Upper lobe of right lung (tissue), 1 donor: ENCODE measurements at regions not wholly inside any gene's neighbourhood (a gene's known extent, or its start where the extent isn't known, plus 50 kb on each side); places are given as distances from the start of the nearest gene placed in this dataset.

ENCODE experiments used
- ATAC-seq: fragments of 200-7000 bp; cut with Tn5 transposase; one replicate; pipeline ENCODE4 v1.9.1; 2020; ENCODE audit warnings: mild to moderate bottlenecking, moderate library complexity
- DNase-seq: peaks from one replicate; pipeline ENCODE4 v3.0.0-alpha.2; 2020
- H3K27ac ChIP-seq: fragments of 200-600 bp; one replicate; pipeline ENCODE4 v1.8.0; 2022
- H3K27me3 ChIP-seq: fragments of 200-600 bp; one replicate; pipeline ENCODE4 v1.8.0; 2022; ENCODE audit warnings: mild to moderate bottlenecking
- H3K36me3 ChIP-seq: fragments of 200-600 bp; one replicate; pipeline ENCODE4 v1.8.0; 2022
- H3K4me1 ChIP-seq: fragments of 200-600 bp; one replicate; pipeline ENCODE4 v1.8.0; 2022
- H3K4me3 ChIP-seq: fragments of 200-600 bp; one replicate; pipeline ENCODE4 v1.8.0; 2022; ENCODE audit warnings: mild to moderate bottlenecking
- H3K9me3 ChIP-seq: fragments of 200-600 bp; one replicate; pipeline ENCODE4 v1.8.0; 2022
- intact Hi-C: fragments of 100-400 bp; cut with DNase I; formaldehyde crosslinking; loops from one replicate; pipeline ENCODE4 v1.11.0; 2022
- TF ChIP-seq, protein P1 (sequence below): fragments of 200-600 bp; IDR thresholded peaks from one replicate; pipeline ENCODE4 v1.8.0; 2022; ENCODE audit warnings: antibody characterized with exemption
- donor health status: DM: no; HTN: yes; CAD: no; lungs with severe emphysema.

DNA sequence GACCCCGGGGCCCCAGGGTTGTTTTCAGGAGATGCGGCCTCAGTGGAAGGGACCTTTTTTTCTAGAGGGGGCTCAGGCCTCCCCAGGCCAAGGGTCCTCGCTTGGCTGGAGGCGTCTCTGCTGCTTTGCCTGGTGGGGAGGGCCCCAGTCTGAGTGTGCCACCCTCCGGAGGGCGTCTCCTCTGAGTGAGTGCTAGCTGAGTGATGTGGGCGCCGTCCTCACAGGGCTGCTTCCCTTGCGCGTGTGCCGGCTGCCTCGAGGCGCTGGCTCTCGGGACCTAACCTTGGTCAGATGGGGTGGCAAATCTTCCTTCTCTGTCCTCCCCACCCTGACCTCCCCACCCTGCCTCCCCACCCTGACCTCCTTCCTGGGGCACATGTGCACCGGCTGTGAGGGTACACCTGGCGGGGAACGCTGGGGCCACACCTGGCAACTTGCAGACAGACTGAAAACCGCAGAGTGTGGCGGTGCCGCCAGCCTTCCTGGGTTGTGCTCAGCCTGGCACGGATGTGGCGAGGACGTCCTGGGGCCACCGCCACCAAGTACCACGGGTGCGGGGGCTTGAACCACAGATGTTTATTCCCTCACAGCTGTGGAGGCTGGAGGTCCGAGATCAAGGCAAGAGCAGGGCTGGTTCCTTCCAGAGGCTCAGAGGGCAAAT, 93.0 kb upstream of the TTC34 start:
- no peaks in the 10 kb centered on the region for H3K4me1 ChIP-seq
- H3K9me3 ChIP-seq = no peaks in the 10 kb centered on the region
- DNase-seq (no peak), ATAC-seq (no peak)
- no peak overlapping the region for H3K4me3 ChIP-seq
- peaks cover 11% of the 10 kb centered on the region for H3K27me3 ChIP-seq
- no peak overlapping the region for H3K27ac ChIP-seq
- no peaks in the 10 kb centered on the region for H3K36me3 ChIP-seq
- intact Hi-C loops = no loop called here
- TF ChIP-seq, protein P1, sequence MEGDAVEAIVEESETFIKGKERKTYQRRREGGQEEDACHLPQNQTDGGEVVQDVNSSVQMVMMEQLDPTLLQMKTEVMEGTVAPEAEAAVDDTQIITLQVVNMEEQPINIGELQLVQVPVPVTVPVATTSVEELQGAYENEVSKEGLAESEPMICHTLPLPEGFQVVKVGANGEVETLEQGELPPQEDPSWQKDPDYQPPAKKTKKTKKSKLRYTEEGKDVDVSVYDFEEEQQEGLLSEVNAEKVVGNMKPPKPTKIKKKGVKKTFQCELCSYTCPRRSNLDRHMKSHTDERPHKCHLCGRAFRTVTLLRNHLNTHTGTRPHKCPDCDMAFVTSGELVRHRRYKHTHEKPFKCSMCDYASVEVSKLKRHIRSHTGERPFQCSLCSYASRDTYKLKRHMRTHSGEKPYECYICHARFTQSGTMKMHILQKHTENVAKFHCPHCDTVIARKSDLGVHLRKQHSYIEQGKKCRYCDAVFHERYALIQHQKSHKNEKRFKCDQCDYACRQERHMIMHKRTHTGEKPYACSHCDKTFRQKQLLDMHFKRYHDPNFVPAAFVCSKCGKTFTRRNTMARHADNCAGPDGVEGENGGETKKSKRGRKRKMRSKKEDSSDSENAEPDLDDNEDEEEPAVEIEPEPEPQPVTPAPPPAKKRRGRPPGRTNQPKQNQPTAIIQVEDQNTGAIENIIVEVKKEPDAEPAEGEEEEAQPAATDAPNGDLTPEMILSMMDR = no peak

- no peak overlapping the region for H3K27ac ChIP-seq
- ATAC-seq (no peak), DNase-seq (no peak)
- no peaks in the 10 kb centered on the region for H3K27me3 ChIP-seq
- no peak overlapping the region for H3K4me3 ChIP-seq
- TF ChIP-seq, protein P1 = no peak
- intact Hi-C loops = no loop called here
- no peaks in the 10 kb centered on the region for H3K4me1 ChIP-seq
- no peaks in the 10 kb centered on the region for H3K36me3 ChIP-seq
- H3K9me3 ChIP-seq = no peaks in the 10 kb centered on the region
Observed at GRCh38 chr1:2896824-2897223, 95.3 kb upstream of the TTC34 start.

DNA sequence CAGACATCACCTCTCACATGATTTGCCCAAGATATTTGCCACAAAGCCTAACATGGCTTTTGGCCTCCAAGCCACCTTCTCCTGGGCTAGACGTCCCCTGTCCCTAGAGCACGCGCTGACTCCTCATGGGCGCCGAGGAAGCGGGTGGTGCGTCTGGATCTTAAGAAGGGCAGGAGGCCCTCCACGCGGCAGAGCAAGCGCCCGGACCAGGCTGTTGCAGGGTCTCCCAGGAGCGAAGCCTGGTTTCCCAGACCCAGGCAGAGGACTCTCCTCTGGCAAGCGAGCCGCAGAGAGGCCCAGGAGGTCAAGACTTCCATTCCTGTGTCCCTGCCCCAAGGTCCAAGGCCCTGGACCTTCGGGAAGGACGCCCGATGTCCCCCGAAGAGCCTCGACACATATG, 101.7 kb upstream of the TTC34 start:
- TF ChIP-seq, protein P1 = no peak
- no peaks in the 10 kb centered on the region for H3K9me3 ChIP-seq
- H3K4me1 ChIP-seq = no peaks in the 10 kb centered on the region
- H3K27me3 ChIP-seq = peaks cover 24% of the 10 kb centered on the region
- intact Hi-C loops = no loop called here
- ATAC-seq (no peak), DNase-seq (no peak)
- H3K36me3 ChIP-seq = no peaks in the 10 kb centered on the region
- no peak overlapping the region for H3K4me3 ChIP-seq
- H3K27ac ChIP-seq = no peak overlapping the region

DNA sequence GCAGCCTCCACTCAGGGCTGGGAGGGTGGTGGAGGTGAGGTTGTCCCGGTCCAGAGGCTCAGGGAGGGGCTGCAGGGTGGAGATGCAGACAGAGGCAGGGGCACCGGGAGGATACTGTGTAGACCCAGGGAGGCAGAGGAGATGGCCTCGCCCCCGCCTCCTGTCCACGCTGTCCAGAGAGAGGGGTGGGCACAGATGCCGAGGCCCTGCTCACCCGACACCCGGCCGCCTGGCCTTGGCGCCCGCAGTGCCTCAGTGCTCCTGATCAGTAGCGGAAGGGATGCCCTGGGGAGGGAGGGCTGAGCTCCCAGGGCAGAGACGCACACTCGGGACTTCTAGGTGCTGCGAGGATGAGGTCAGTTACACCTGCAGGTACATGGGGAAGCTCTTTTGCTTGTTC, 102.7 kb upstream of the TTC34 start:
- no peak overlapping the region for H3K4me3 ChIP-seq
- intact Hi-C loops = no loop called here
- no peaks in the 10 kb centered on the region for H3K9me3 ChIP-seq
- ATAC-seq (no peak), DNase-seq (no peak)
- H3K36me3 ChIP-seq = no peaks in the 10 kb centered on the region
- TF ChIP-seq, protein P1 = no peak
- no peak overlapping the region for H3K27ac ChIP-seq
- no peaks in the 10 kb centered on the region for H3K4me1 ChIP-seq
- peaks cover 24% of the 10 kb centered on the region for H3K27me3 ChIP-seq

GRCh38 chr1:2905356-2905755, 103.9 kb upstream of the TTC34 start:
- ATAC-seq (no peak), DNase-seq (no peak)
- Histone ChIP-seq H3K27me3 (peaks cover 24% of the 10 kb centered on the region), H3K27ac (no peak overlapping the region), H3K4me3 (no peak overlapping the region), H3K36me3 (no peaks in the 10 kb centered on the region), H3K4me1 (no peaks in the 10 kb centered on the region), H3K9me3 (no peaks in the 10 kb centered on the region)
- intact Hi-C loops = no loop called here
- TF ChIP-seq, protein P1 = no peak

GRCh38 chr1:2906085-2906484, 104.6 kb upstream of the TTC34 start:
- no peaks in the 10 kb centered on the region for H3K9me3 ChIP-seq
- no peak overlapping the region for H3K4me3 ChIP-seq
- peaks cover 24% of the 10 kb centered on the region for H3K27me3 ChIP-seq
- no peak overlapping the region for H3K27ac ChIP-seq
- DNase-seq (no peak), ATAC-seq (no peak)
- no peaks in the 10 kb centered on the region for H3K4me1 ChIP-seq
- no peaks in the 10 kb centered on the region for H3K36me3 ChIP-seq
- TF ChIP-seq, protein P1 = no peak
- intact Hi-C loops = no loop called here
